PC-3 (cell line): ENCODE measurements at regions not wholly inside any gene's neighbourhood (a gene's known extent, or its start where the extent isn't known, plus 50 kb on each side); places are given as distances from the start of the nearest gene placed in this dataset.
"Not testable (repeated sequence)": the region's sequence is repeated elsewhere in the genome, so short reads cannot be mapped to it uniquely, and the experiment has no call there.

Source experiments
- ATAC-seq: fragments of 200-7000 bp; cut with Tn5 transposase; 2 replicates; pipeline ENCODE4 v1.9.1; 2020; ENCODE audit warnings: mild to moderate bottlenecking, moderate library complexity
- BruUV-seq: library from RNA; stranded (reverse); fragments of 400-500 nt; replicated peaks from 2 replicates; lab custom pipeline; 2021; lab: Mats Ljungman, UMichigan
- CTCF ChIA-PET: fragments of 300-600 bp; sonication (Branson Sonifier 250); formaldehyde crosslinking; loops from one replicate; lab custom pipeline; 2022; ENCODE audit warnings: antibody characterized with exemption; lab: Charles Lee
- POLR2A ChIA-PET: fragments of 300-600 bp; sonication (Branson Sonifier 250); formaldehyde crosslinking; loops from one replicate; lab custom pipeline; 2022; ENCODE audit warnings: antibody characterized with exemption; ENCODE audit not compliant: unreplicated experiment; lab: Charles Lee
- DNase-seq: peaks from one replicate; pipeline ENCODE4 v3.0.0-alpha.2; 2015
- H2AFZ ChIP-seq: fragments of 300-600 bp; sonication (generic); 2 replicates; pipeline ENCODE4 v1.6.0; 2016; ENCODE audit warnings: antibody characterized with exemption, low read length
- H3F3A ChIP-seq: fragments of 300-600 bp; sonication (generic); one replicate; pipeline ENCODE4 v1.6.0; 2017; ENCODE audit warnings: antibody characterized with exemption, low read length, control low read depth, mild to moderate bottlenecking; ENCODE audit not compliant: unreplicated experiment
- H3K27ac ChIP-seq: fragments of 300-600 bp; sonication (generic); 2 replicates; pipeline ENCODE4 v1.5.1; 2016; ENCODE audit warnings: mild to moderate bottlenecking, low read length
- H3K27me3 ChIP-seq: fragments of 300-600 bp; sonication (generic); 2 replicates; pipeline ENCODE4 v1.6.1; 2016; ENCODE audit warnings: low read length, mixed read lengths
- H3K36me3 ChIP-seq: fragments of 300-600 bp; sonication (generic); 2 replicates; pipeline ENCODE4 v1.6.1; 2016; ENCODE audit warnings: low read depth, mixed run types, low read length, mixed read lengths
- H3K4me1 ChIP-seq: fragments of 300-600 bp; sonication (generic); 2 replicates; pipeline ENCODE4 v1.5.1; 2016; ENCODE audit warnings: low read length; ENCODE audit not compliant: insufficient read depth
- H3K4me2 ChIP-seq: fragments of 300-600 bp; sonication (generic); 2 replicates; pipeline ENCODE4 v1.6.0; 2016; ENCODE audit warnings: low read length
- H3K4me3 ChIP-seq: fragments of 300-600 bp; sonication (generic); 2 replicates; pipeline ENCODE4 v1.5.1; 2016; ENCODE audit warnings: mild to moderate bottlenecking, low read length, mixed read lengths
- H3K79me2 ChIP-seq: fragments of 300-600 bp; sonication (generic); 2 replicates; pipeline ENCODE4 v1.6.1; 2017; ENCODE audit warnings: low read length, mixed read lengths
- H3K9ac ChIP-seq: fragments of 300-600 bp; sonication (generic); 2 replicates; pipeline ENCODE4 v1.6.0; 2016; ENCODE audit warnings: mild to moderate bottlenecking, low read length
- H3K9me2 ChIP-seq: fragments of 300-600 bp; sonication (generic); replicated peaks from 2 replicates; pipeline ENCODE4 v1.6.1; 2016; ENCODE audit warnings: mixed run types, low read length, mixed read lengths
- H3K9me3 ChIP-seq: fragments of 300-600 bp; sonication (generic); 2 replicates; pipeline ENCODE4 v1.6.1; 2016; ENCODE audit warnings: low read length, mixed read lengths
- H4K20me1 ChIP-seq: fragments of 300-600 bp; sonication (generic); 2 replicates; pipeline ENCODE4 v1.6.1; 2016; ENCODE audit warnings: low read length, mixed read lengths
- EZH2 ChIP-seq: fragments of 300-600 bp; sonication (generic); IDR thresholded peaks from one replicate; pipeline ENCODE4 v1.6.1; 2017; ENCODE audit warnings: antibody characterized with exemption, mild to moderate bottlenecking, low read length; ENCODE audit not compliant: unreplicated experiment
- EZH2phosphoT487 ChIP-seq: fragments of 300-600 bp; sonication (generic); IDR thresholded peaks from 2 replicates; pipeline ENCODE4 v1.6.1; 2018; ENCODE audit warnings: mild to moderate bottlenecking, antibody characterized with exemption, low read length, borderline replicate concordance
- intact Hi-C: fragments of 100-400 bp; cut with micrococcal nuclease; formaldehyde crosslinking; loops from 2 replicates; pipeline ENCODE4 v1.9.0; 2023
- TF ChIP-seq, protein P1 (sequence below): fragments of 300-600 bp; sonication (generic); conservative IDR thresholded peaks from 2 replicates; pipeline ENCODE4 v1.5.1; 2017; ENCODE audit warnings: antibody characterized with exemption, low read depth, mild to moderate bottlenecking, low read length

DNA sequence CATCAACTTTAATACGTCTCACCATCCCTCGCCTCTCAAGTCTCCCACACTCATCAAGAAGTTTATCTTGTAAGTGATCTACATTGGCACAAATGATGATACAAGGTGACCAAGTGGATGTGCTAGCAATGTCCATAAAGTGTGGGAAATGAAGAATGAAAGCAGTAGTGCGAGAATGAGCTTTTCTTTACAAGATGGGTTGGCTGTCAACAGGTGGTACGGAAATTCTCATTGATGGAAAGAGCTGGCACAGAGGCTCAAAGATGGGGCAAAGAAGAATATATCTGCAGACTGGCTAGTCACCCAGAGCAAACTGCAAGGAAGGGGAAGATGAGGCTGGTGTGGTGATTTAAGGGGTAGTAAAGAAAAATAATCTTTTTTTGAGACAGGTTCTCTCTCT is 640.8 kb downstream of the MAT2B start:
- H4K20me1 ChIP-seq, result no peaks in the 10 kb centered on the region
- ChIA-PET POLR2A (no interaction called here), CTCF (no interaction called here)
- no peaks in the 10 kb centered on the region for H3K4me1 ChIP-seq
- no peaks in the 10 kb centered on the region for H3K27me3 ChIP-seq
- no peak overlapping the region for H3K4me3 ChIP-seq
- no peak overlapping the region for H3K27ac ChIP-seq
- H3K36me3 ChIP-seq, result no peaks in the 10 kb centered on the region
- H3F3A ChIP-seq, result no peaks in the 10 kb centered on the region
- ATAC-seq, result no peak
- intact Hi-C loops, result no loop called here
- DNase-seq, result no peak
- H2AFZ ChIP-seq, result no peak overlapping the region
- peaks cover 3% of the 10 kb centered on the region; the same call in 1 of the 2 replicates for H3K9me3 ChIP-seq
- no peaks in the 10 kb centered on the region for H3K9me2 ChIP-seq
- H3K4me2 ChIP-seq, result no peak overlapping the region
- BruUV-seq, result no TSS peak
- no peak overlapping the region for H3K9ac ChIP-seq
- TF ChIP-seq, protein P1, sequence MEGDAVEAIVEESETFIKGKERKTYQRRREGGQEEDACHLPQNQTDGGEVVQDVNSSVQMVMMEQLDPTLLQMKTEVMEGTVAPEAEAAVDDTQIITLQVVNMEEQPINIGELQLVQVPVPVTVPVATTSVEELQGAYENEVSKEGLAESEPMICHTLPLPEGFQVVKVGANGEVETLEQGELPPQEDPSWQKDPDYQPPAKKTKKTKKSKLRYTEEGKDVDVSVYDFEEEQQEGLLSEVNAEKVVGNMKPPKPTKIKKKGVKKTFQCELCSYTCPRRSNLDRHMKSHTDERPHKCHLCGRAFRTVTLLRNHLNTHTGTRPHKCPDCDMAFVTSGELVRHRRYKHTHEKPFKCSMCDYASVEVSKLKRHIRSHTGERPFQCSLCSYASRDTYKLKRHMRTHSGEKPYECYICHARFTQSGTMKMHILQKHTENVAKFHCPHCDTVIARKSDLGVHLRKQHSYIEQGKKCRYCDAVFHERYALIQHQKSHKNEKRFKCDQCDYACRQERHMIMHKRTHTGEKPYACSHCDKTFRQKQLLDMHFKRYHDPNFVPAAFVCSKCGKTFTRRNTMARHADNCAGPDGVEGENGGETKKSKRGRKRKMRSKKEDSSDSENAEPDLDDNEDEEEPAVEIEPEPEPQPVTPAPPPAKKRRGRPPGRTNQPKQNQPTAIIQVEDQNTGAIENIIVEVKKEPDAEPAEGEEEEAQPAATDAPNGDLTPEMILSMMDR, result no peak
- no peak for TF ChIP-seq EZH2
- no peak for TF ChIP-seq EZH2phosphoT487
- H3K79me2 ChIP-seq, result no peaks in the 10 kb centered on the region

DNA sequence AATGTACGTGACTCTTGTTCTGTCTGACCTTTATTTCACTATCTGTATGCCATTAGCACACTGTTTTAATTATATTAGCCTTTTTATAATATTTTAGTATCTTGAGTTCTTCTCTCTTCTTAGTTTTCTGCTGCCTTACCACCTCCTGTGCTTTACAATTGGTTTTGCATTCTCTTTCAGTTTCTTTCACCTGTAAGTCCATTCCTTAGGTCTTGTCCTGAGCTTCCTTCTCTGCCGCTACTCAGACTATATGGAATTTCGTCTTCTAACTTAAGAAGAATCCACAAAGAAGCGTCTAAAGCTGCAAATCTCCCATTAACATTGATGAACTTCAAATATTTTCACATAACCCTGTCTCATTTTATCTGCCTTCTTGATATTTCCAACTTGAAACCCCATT is 642.9 kb downstream of the MAT2B start:
- no peaks in the 10 kb centered on the region for H3K4me1 ChIP-seq
- H3K36me3 ChIP-seq, result no peaks in the 10 kb centered on the region
- no peak overlapping the region for H3K27ac ChIP-seq
- H3K79me2 ChIP-seq, result no peaks in the 10 kb centered on the region
- no peak overlapping the region for H3K4me2 ChIP-seq
- ATAC-seq (no peak), DNase-seq (no peak)
- H3K4me3 ChIP-seq, result no peak overlapping the region
- H3F3A ChIP-seq, result no peaks in the 10 kb centered on the region
- BruUV-seq, result no TSS peak
- CTCF ChIA-PET, result no interaction called here
- POLR2A ChIA-PET, result no interaction called here
- intact Hi-C loops, result no loop called here
- TF ChIP-seq EZH2, result no peak
- no peak for TF ChIP-seq EZH2phosphoT487
- TF ChIP-seq, protein P1, result no peak
- H4K20me1 ChIP-seq, result no peaks in the 10 kb centered on the region
- H3K9me2 ChIP-seq, result no peaks in the 10 kb centered on the region
- no peak overlapping the region for H2AFZ ChIP-seq
- H3K9me3 ChIP-seq, result peaks cover 3% of the 10 kb centered on the region; the same call in 1 of the 2 replicates
- no peaks in the 10 kb centered on the region for H3K27me3 ChIP-seq
- no peak overlapping the region for H3K9ac ChIP-seq

DNA sequence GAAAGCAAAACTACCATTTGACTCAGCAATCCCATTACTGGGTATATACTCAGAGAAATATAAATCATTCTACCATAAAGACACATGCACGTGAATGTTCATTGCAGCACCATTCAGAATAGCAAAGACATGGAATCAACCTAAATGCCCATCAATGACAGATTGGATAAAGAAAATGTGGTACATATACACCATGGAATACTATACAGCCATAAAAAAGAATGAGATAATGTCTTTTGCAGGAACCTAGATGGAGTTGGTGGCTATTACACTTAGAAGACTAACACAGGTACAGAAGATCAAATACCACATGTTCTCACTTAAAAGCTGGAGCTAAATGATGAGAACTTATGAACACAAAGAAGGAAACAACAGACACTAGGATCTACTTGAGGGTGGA is 647.1 kb downstream of the MAT2B start:
- H3K4me2 ChIP-seq, H3K27ac ChIP-seq, DNase-seq, ATAC-seq, POLR2A ChIA-PET, H3K4me1 ChIP-seq, H3K9ac ChIP-seq, H4K20me1 ChIP-seq, H3K9me2 ChIP-seq, intact Hi-C loops, H3K36me3 ChIP-seq, H3K4me3 ChIP-seq, H3K9me3 ChIP-seq, H2AFZ ChIP-seq, H3K27me3 ChIP-seq, CTCF ChIA-PET, BruUV-seq, H3F3A ChIP-seq, H3K79me2 ChIP-seq: not testable (repeated sequence)
